SH-SY5Y (cell line): ENCODE measurements at regions not wholly inside any gene's neighbourhood (a gene's known extent, or its start where the extent isn't known, plus 50 kb on each side); places are given as distances from the start of the nearest gene placed in this dataset.

Experiments
- GATA2 ChIP-seq: IDR thresholded peaks from 2 replicates; pipeline ENCODE4 v1.6.1; 2011; ENCODE audit warnings: mild to moderate bottlenecking, low read depth, low read length
- GATA3 ChIP-seq: IDR thresholded peaks from 2 replicates; pipeline ENCODE4 v1.6.1; 2011; ENCODE audit warnings: low read depth, mild to moderate bottlenecking, low read length, moderate library complexity

- no peak for TF ChIP-seq GATA2
- no peak for TF ChIP-seq GATA3
Measured at GRCh38 chr6:43980004-43980795, 147.1 kb downstream of the MRPL14 start.

GRCh38 chr6:43979525-43979924 lies 147.7 kb downstream of the MRPL14 start:
- no peak for TF ChIP-seq GATA3
- no peak for TF ChIP-seq GATA2

GRCh38 chr6:43978473-43979346 lies 148.5 kb downstream of the MRPL14 start:
- no peak for TF ChIP-seq GATA3
- no peak for TF ChIP-seq GATA2

DNA sequence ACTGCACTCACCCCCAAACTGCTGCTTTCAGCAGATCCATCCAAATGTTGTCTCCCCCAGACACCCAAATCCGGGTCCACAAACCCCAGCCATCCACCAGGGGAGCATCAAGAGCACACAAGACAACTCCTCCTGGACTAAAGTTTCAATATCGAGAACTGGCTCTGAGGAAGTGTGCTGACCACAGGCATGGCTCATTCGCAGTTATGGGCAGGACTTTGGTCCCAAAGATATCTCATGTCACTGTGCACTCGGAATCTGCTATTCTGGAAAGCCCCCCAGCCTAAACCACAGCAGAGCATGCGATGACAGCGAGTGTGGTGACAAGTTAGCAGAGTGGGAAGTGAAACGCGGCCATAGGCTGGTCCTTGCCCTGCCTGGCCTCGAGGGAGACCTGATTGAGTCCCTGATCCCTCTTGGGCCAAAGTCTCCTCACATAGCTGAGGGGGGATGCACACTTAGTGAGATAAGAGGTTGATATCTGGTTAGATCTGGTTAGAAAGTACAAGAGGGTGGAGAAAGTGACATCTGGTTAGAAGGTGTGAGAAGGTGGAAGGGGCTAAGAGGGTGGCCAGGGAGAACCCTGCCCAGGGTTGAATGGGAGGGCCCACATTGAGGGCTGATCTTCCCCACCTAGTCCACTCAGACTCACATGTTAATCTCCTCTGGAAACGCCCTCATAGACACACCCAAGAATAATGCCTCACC lies 149.7 kb downstream of the MRPL14 start:
- TF ChIP-seq GATA2: no peak

DNA sequence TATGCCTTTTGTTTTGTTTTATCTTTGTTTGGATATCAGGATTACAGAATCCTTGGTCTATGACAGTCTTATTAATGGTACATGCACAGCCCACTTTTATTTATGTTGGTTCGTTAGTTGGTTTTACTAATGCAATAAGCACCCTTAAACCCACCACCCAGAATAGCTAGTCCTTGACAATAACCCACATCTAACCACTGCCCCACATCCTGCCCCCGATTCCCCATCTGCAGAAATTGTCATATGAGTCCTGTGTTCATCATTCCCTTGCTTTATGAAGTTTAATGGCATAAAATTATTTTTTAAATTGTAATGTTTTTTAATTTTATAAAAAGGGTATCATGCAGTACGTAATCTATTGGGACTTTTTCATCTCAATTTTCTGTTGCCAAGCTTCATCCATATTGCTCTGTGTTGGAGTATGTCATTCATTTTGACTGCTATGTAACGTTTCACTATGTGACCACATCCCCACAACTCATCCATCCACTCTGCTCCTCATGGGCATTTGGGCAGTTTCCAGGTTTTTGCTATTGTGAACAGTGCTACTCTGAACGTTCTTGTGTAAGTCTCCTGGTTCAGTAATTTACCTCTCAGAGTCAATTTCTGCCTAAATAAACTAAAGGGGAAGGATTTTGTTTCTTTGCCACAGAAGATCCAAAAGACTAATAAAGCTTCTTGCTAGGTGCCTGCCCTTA lies 150.4 kb downstream of the MRPL14 start:
- TF ChIP-seq GATA2 (no peak), GATA3 (no peak)

GRCh38 chr6:43974643-43975230 lies 152.5 kb downstream of the MRPL14 start:
- TF ChIP-seq GATA2 (no peak), GATA3 (no peak)

- TF ChIP-seq GATA2 (no peak), GATA3 (no peak)
Measured at GRCh38 chr6:43973357-43973756, 153.9 kb downstream of the MRPL14 start.

- TF ChIP-seq GATA2 (no peak), GATA3 (no peak)
Measured at GRCh38 chr6:43972913-43973300, 154.3 kb downstream of the MRPL14 start.

GRCh38 chr6:43972179-43972912 lies 154.9 kb downstream of the MRPL14 start:
- TF ChIP-seq GATA3 (no peak), GATA2 (no peak)

- TF ChIP-seq GATA3 (no peak), GATA2 (no peak)
Measured at GRCh38 chr6:43971776-43972126, 155.5 kb downstream of the MRPL14 start.

DNA sequence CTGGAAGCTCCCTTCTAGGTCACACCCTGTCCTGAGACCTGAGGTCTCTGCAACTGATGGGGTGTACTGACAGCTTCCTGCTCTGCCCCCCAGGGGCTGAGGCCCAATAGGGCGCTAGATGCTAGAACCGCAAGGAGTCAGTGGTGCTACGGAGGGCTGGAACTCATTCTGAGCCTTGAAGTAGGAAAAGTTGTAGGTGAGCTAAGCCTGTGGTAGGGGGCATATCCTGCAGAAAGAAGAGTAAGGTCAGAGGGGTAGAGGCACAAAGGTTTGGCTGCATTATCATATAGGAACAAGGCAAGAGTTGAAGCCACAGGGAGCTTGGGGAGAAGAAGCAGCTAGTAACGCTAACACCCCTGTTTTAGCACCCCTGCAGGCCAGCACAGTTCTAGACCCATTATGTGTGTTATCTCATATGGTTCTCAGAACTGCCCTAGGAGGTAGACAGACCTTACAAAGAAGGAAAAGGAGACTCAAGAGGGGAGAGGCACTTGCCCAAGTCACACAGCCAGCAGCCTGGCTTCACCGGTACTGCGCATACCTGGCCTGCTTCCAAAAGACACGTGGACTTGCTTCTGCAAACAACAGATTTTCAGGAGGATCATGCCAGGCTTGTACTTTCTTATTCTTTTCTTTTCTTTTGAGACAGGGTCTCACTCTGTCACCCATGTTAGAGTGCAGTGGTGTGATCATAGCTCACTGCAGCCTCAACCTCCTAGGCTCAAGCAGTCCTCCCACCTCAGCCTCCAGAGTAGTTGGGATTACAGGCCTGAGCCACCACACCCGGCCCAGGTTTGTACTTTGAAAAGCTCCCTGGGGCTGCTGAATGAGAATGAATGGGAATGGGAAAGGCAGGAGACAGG lies 156.1 kb downstream of the MRPL14 start:
- TF ChIP-seq GATA3: no peak
- no peak for TF ChIP-seq GATA2

DNA sequence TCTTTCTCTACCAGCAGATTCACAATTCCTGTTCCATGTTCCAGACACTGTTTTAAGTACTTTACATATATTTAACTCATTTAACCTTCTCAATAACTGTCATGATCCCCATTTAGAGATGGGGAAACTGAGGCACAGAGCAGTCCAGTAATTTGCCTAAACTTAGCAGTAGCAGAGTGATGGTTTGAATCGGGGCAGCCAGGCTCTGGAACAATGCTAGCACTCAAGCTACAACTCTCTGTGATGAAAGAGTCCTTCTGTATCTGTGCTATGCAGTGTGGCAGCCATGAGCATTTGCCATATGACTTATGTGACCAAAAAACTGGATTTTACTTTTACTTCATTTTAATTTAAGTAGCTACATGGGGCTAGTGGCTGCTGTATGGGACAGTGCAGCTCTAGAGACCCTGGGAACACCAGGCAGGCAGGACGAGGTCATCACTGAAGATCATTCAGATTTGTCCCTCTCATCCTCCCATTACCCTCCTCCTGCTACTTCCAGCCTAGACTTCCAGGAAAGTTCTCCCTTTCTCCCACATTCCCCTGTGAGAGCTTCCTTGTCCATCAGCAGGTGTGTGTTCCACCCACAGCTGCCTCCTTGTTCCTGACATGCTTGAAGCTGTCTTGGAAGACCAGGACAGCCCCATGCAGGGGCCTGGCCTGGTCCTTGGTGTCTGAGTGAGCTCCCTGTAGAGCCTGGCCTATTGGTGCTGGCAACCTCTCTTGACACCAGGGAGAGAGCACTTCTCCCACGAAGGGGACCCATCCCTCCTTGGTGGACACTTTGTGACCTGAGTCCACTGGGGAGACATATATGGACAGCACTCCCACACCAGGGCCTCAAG lies 157.0 kb downstream of the MRPL14 start:
- no peak for TF ChIP-seq GATA2
- no peak for TF ChIP-seq GATA3
